Psoas muscle (tissue), 7 donors: ENCODE measurements at regions not wholly inside any gene's neighbourhood (a gene's known extent, or its start where the extent isn't known, plus 50 kb on each side); places are given as distances from the start of the nearest gene placed in this dataset.
A peak's percentile ranks its signal among the peaks of the same experiment; 100 is the strongest.

Experiments
- ATAC-seq, 4 donors: fragments of 200-7000 bp; cut with Tn5 transposase; one replicate each; pipeline ENCODE4 v1.9.1; 2020; ENCODE audit warnings: moderate library complexity in 3 of 4, mild to moderate bottlenecking in 2 of 4
- DNase-seq, 2 donors: peaks; one replicate each; pipeline ENCODE4 v3.0.0-alpha.2; 2020
- H3K27ac ChIP-seq: fragments of 200-600 bp; one replicate; pipeline ENCODE4 v1.8.0; 2022
- H3K27me3 ChIP-seq, 3 donors: fragments of 200-600 bp in 1 of 3; one replicate each; pipeline versions ENCODE4 v1.6.1 to v1.8.0; 2013 to 2022; ENCODE audit warnings: low read length in 2 of 3, mild to moderate bottlenecking in 2 of 3, moderate library complexity in 1 of 3; ENCODE audit not compliant: insufficient read depth in 3 of 3
- H3K36me3 ChIP-seq, 2 donors: fragments of 200-600 bp in 1 of 2; one replicate each; pipeline versions ENCODE4 v1.6.1 to v1.8.0; 2013 to 2022; ENCODE audit warnings: low read depth in 1 of 2, mild to moderate bottlenecking in 1 of 2, moderate library complexity in 1 of 2; ENCODE audit not compliant: insufficient read depth in 1 of 2
- H3K4me1 ChIP-seq: fragments of 200-600 bp; one replicate; pipeline ENCODE4 v1.8.0; 2022
- H3K4me3 ChIP-seq: fragments of 200-600 bp; one replicate; pipeline ENCODE4 v1.8.0; 2022; ENCODE audit warnings: mild to moderate bottlenecking
- H3K9me3 ChIP-seq: fragments of 200-600 bp; one replicate; pipeline ENCODE4 v1.8.0; 2022
- WGBS, 3 donors: extraction: QIAGEN DNeasy Blood & Tissue Kit; methylation state at CpG; one replicate each; pipeline versions ENCODE4 v1.1.6 to v1.1.7; 2013; 5-methylcytosine and 5-hydroxymethylcytosine counted together
- intact Hi-C, 2 donors: fragments of 100-400 bp; cut with DNase I; formaldehyde crosslinking; loops; one replicate each; pipeline versions ENCODE4 v1.11.0 to v1.14.2; 2022
- TF ChIP-seq, protein P1 (sequence below): fragments of 200-600 bp; IDR thresholded peaks from one replicate; pipeline ENCODE4 v1.8.0; 2022; ENCODE audit warnings: antibody characterized with exemption
- donor health status: healthy with polysubstance abuse.
- donor health status: DM: no; HTN: no; CAD: no; lungs with moderate emphysema.
- donor health status: Bipolar disorder and iron deficiency.
- donor health status: healthy.
- donor health status: DM: yes; HTN: yes; CAD: no.
- donor health status: DM: no; HTN: no; CAD: no.
- donor health status: DM: yes; HTN: yes; CAD: no.

DNA sequence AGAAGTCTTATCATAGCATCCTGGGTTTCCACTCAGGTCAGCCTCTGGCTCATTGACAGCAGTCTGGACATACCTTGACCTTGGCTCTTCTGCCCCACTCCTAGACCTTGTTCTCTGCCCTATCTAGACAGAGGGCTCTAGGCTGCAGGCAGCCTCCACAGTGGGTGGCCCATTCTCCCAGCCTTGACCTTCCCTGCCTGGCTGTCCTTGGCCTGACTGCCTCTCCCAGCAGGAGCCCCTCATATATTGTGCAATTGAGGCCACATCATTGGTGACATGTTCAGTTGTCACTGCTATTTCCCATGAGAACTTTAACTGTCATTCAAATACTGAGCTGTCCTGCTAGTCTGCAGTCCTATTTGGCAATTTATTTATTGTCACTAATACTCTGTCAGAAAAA, 503.4 kb downstream of the PLXNA4 start:
- H3K4me3 ChIP-seq, result no peak overlapping the region
- peak; percentile 17 to 32 (median 22) for ATAC-seq
- H3K27me3 ChIP-seq, result no peaks in the 10 kb centered on the region
- H3K36me3 ChIP-seq, result no peaks in the 10 kb centered on the region
- intact Hi-C loops, result loop anchor here in 1 of 2 donors (5.0 kb wide), 1 partner anchor 69 kb away; no protein-coding TSS in a partner anchor
- no peaks in the 10 kb centered on the region for H3K9me3 ChIP-seq
- H3K27ac ChIP-seq, result no peak overlapping the region
- H3K4me1 ChIP-seq, result peaks cover 27% of the 10 kb centered on the region
- DNase-seq, result no peak
- TF ChIP-seq, protein P1, sequence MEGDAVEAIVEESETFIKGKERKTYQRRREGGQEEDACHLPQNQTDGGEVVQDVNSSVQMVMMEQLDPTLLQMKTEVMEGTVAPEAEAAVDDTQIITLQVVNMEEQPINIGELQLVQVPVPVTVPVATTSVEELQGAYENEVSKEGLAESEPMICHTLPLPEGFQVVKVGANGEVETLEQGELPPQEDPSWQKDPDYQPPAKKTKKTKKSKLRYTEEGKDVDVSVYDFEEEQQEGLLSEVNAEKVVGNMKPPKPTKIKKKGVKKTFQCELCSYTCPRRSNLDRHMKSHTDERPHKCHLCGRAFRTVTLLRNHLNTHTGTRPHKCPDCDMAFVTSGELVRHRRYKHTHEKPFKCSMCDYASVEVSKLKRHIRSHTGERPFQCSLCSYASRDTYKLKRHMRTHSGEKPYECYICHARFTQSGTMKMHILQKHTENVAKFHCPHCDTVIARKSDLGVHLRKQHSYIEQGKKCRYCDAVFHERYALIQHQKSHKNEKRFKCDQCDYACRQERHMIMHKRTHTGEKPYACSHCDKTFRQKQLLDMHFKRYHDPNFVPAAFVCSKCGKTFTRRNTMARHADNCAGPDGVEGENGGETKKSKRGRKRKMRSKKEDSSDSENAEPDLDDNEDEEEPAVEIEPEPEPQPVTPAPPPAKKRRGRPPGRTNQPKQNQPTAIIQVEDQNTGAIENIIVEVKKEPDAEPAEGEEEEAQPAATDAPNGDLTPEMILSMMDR, result no peak

DNA sequence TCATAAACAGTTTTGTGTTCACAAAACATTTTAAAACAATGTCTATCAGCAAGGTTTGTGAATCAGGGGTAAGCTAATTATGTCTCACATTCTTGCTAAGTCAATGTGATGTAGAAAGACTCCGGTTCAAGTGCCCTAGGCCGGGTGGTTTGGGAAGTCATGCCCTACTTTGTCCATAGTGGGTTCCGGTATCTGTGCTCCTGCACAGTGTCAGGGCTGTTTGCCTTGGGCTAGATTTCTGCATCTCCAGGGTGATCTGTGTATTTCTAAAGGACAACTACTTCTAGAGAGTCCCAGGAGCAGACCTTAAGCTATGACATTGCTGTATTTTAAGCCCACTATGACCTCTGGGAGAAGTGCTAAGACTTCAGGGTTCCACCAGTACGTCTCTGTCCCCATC, 504.1 kb downstream of the PLXNA4 start:
- TF ChIP-seq, protein P1, result no peak
- 82 to 86% (median 84%) methylated on average over 4 of the region's 4 CpGs for WGBS, 3 donors
- Histone ChIP-seq H3K9me3 (no peaks in the 10 kb centered on the region), H3K27me3 (no peaks in the 10 kb centered on the region), H3K36me3 (no peaks in the 10 kb centered on the region), H3K4me3 (no peak overlapping the region), H3K27ac (no peak overlapping the region), H3K4me1 (peaks cover 34% of the 10 kb centered on the region)
- no peak for DNase-seq
- intact Hi-C loops, result loop anchor here in 1 of 2 donors (5.0 kb wide), 1 partner anchor 70 kb away; no protein-coding TSS in a partner anchor
- no peak for ATAC-seq

DNA sequence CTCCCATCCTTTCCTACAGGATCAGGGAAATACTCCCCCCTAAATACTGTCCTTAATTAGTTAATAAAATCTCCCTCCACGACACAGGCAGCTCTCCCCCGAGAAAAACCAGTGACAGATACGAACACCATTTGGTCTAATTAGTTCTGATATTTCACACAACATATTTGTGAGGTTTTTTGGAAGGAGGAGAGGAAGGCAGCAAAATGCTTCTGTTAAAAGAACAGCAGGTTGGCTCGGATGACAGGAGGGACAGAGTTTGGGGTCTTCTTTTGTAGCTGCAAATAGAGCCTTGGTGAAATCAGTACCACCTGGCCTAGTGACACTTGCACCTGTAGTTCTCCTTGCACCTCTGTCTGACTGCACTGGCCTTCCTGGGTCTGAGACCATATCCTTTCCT, 507.0 kb downstream of the PLXNA4 start:
- no peak for DNase-seq
- H3K4me3 ChIP-seq, result no peak overlapping the region
- H3K36me3 ChIP-seq, result no peaks in the 10 kb centered on the region
- H3K9me3 ChIP-seq, result no peaks in the 10 kb centered on the region
- TF ChIP-seq, protein P1, result no peak
- peaks cover 47% of the 10 kb centered on the region for H3K4me1 ChIP-seq
- H3K27ac ChIP-seq, result peak overlapping the region; percentile 36
- ATAC-seq, result no peak
- intact Hi-C loops, result no loop called here
- WGBS, 3 donors, result 26 to 41% (median 29%) methylated on average over 4 of the region's 4 CpGs
- H3K27me3 ChIP-seq, result no peaks in the 10 kb centered on the region

DNA sequence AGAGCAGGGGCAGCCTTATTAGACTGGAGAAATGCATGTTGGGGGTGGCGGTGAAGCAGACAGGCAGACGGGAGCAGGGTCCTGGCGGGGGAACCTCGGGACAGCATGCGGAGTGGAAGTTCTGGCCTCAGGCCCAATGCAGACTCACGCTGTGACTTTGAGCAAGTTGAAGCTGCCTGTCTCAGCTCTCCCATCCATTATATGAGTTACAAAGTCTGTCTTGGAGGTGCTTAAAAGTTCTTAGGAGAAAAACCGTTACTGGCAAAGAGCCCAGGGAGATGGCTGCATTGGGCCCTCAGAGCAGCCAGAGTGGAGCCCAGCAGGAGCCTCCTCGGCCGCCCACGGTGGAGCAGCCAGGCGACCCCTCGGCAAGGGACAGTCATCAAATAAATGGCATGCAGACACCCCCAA, 509.5 kb downstream of the PLXNA4 start:
- Histone ChIP-seq H3K27me3 (no peaks in the 10 kb centered on the region), H3K4me1 (peaks cover 47% of the 10 kb centered on the region), H3K4me3 (peak overlapping the region; percentile 39), H3K36me3 (no peaks in the 10 kb centered on the region), H3K27ac (peak overlapping the region; percentile 92), H3K9me3 (no peaks in the 10 kb centered on the region)
- intact Hi-C loops, result no loop called here
- 16 to 30% (median 20%) methylated on average over 12 of the region's 12 CpGs for WGBS, 3 donors
- TF ChIP-seq, protein P1, result no peak
- ATAC-seq (peak; percentile 49 to 78 (median 68)), DNase-seq (peak; percentile 46 to 72)

DNA sequence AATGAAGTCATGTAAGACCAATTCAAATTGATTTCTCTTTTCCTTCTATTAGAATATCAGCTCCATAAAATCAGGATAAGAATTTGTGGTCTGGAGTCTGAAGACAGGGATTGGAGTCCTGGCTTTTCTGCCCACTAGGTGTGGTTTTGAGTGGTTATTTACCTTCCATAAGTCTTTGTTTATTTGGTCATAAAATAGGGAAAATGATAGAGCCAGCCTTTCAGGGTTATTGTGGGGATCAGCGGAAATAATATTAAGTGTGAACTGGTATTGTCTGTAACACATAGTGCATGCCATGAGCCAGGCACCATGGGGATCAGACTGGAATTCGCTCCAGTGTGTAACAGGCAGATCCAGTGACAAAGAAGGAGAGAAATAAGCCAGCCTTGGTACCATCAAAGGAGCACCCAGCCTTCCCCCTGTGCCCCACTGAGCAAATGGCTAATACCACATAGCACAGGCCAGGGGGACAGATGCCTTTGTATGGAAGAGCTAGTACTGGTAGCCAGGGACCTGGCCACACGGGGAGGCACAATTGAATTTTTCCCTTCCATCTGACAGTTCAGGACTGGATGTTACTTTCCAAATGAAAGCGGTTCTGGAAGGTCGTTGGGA, 509.7 kb upstream of the PODXL start:
- no peak for DNase-seq
- intact Hi-C loops, result no loop called here
- ATAC-seq, result peak; percentile 62 to 76 (median 66)
- Histone ChIP-seq H3K27ac (peak overlapping the region; percentile 92), H3K4me3 (peak overlapping the region; percentile 39), H3K4me1 (peaks cover 50% of the 10 kb centered on the region), H3K27me3 (no peaks in the 10 kb centered on the region), H3K36me3 (no peaks in the 10 kb centered on the region), H3K9me3 (no peaks in the 10 kb centered on the region)
- TF ChIP-seq, protein P1, result no peak
- 28 to 39% (median 31%) methylated on average over 5 of the region's 5 CpGs for WGBS, 3 donors
